GM21737 (cell line): ENCODE measurements at regions not wholly inside any gene's neighbourhood (a gene's known extent, or its start where the extent isn't known, plus 50 kb on each side); places are given as distances from the start of the nearest gene placed in this dataset.
"Not testable (repeated sequence)": the region's sequence is repeated elsewhere in the genome, so short reads cannot be mapped to it uniquely, and the experiment has no call there.

Experiments used
- ATAC-seq: cut with Tn5 transposase; IDR thresholded peaks from one replicate; pipeline ENCODE4 v1.9.1; 2021; ENCODE audit warnings: mild to moderate bottlenecking, moderate library complexity; ENCODE audit not compliant: unreplicated experiment

- ATAC-seq: no peak
Observed at GRCh38 chr15:93748710-93749109, 482.7 kb upstream of the MCTP2 start.

- ATAC-seq: not testable (repeated sequence)
Observed at GRCh38 chr15:93734976-93735375, 496.4 kb upstream of the MCTP2 start.

- ATAC-seq: no peak
Observed at GRCh38 chr15:93730724-93731123, 500.6 kb upstream of the MCTP2 start.

DNA sequence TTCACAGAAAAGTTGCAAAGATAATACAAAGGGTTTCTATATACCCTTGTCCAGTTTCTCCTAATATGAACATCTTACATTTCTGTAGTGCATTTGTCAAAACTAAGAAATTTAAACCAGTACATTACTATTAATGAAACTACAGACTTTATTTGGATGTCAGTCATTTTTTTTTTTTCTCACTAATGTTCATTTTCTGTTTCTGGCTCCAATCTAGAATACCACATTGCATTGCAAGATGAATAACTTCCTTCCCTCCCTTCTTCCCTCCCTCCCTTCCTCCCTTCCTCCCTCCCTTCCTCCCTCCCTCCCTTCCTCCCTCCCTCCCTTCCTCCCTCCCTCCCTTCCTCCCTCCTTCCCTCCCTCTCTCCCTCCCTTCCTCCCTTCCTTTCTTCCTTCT lies 509.2 kb upstream of the MCTP2 start:
- no peak for ATAC-seq

GRCh38 chr15:93720607-93721006 lies 510.8 kb upstream of the MCTP2 start:
- ATAC-seq: no peak

- ATAC-seq: no peak
Observed at GRCh38 chr15:93719921-93720351, 511.4 kb upstream of the MCTP2 start.

DNA sequence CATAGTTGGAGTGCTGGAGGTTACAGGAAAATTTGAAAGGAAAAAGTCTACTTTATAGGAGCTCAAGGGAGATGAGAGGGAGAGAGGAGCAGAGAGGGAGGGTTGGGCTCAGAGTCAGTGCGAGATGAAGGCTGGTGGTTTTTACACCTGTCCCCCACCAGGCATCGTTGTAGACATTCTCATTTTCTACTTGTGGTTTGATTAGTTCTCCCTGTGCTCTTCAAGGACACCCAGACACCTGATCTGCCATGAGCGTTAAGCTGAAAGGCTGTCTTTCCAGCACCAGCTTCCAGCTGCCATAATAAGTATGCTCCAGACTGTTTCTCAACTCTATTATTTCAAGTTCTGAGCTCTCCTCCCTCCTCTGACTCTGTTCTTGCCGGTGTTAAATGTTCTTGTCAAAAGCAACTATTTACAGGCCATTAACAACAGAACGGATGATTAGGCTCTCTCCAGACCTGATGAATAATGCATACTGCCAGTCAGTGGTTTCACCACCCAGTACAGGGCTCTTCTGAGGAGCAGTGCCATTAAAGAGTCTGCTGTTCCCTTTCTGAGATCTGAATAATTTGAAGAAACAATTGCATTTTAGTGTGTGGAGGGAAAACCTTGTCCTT lies 514.6 kb upstream of the MCTP2 start:
- no peak for ATAC-seq

- ATAC-seq: no peak
Observed at GRCh38 chr15:93709708-93710107, 521.7 kb upstream of the MCTP2 start.

- ATAC-seq: no peak
Observed at GRCh38 chr15:93708724-93709445, 522.5 kb upstream of the MCTP2 start.

DNA sequence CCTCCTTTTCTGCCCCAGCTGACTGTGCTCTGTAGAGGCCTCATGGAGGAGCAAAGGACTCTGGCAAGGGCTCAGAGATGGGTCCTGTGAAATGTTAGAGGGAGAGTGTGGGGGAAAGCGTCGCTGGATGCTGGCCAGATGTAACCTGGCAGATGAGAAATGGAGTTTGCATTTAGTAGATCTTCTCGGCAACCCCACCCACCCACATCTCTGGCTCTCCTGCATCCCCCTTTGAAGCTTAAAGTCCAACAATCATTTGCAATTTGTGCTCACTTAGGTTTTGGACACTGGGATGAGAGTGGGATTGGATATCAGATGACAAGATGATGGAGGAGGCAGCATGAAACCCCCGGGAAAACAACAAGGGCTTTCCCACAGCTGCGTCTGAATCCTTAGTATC lies 523.6 kb upstream of the MCTP2 start:
- no peak for ATAC-seq

- ATAC-seq: no peak
Observed at GRCh38 chr15:93706495-93707292, 524.7 kb upstream of the MCTP2 start.

- no peak for ATAC-seq
Observed at GRCh38 chr15:93705753-93706455, 525.5 kb upstream of the MCTP2 start.

- no peak for ATAC-seq
Observed at GRCh38 chr15:93703092-93703739, 528.1 kb upstream of the MCTP2 start.

- no peak for ATAC-seq
Observed at GRCh38 chr15:93700051-93700450, 531.3 kb upstream of the MCTP2 start.

DNA sequence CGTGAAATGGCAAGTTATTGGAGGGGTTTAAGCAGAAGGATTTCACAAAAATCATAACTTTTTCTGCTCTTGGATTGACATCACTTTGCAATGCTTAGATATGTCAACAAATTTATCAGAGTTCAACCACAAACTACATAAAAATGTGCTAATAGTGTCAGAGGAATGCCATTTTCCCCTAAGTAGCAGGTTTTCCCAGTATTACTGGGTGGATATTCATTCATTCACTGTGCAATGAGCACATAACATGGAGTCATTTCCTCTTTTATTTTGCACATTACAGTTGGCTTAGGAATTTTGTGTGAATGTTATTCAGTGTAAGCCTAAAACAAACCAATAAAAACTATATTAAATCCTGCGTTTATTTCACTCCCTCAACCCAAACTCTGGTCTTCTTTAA lies 537.3 kb upstream of the MCTP2 start:
- no peak for ATAC-seq

- no peak for ATAC-seq
Observed at GRCh38 chr15:93683651-93684050, 547.7 kb upstream of the MCTP2 start.

DNA sequence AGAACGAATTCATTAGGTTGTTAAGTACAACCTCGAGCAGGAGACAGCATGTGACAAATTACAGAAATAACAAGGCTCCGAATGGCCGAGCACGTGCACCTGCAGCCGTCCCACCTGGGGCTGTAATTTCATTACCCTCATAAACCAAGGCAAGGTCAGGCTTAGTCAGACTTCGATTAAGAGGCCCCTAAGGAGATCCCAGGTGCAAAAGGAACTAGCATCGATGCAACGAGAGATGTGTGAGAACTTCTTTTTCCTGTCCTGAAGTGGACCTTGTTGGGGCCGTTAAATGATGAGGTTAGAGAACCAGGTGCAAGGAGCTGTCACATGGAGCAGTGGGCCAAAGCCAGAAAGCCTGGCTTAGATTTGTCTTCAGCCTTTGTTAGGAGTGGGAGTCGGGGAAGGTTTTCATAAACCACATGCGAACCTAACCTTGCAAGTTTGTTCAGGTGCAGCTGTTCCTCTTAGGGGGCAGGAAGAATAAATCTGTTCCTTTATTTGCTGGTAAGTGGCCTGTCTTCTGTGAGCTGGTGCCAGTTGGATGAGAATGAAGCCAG lies 559.9 kb upstream of the MCTP2 start:
- no peak for ATAC-seq

- ATAC-seq: no peak
Observed at GRCh38 chr15:93670931-93671330, 560.4 kb upstream of the MCTP2 start.

DNA sequence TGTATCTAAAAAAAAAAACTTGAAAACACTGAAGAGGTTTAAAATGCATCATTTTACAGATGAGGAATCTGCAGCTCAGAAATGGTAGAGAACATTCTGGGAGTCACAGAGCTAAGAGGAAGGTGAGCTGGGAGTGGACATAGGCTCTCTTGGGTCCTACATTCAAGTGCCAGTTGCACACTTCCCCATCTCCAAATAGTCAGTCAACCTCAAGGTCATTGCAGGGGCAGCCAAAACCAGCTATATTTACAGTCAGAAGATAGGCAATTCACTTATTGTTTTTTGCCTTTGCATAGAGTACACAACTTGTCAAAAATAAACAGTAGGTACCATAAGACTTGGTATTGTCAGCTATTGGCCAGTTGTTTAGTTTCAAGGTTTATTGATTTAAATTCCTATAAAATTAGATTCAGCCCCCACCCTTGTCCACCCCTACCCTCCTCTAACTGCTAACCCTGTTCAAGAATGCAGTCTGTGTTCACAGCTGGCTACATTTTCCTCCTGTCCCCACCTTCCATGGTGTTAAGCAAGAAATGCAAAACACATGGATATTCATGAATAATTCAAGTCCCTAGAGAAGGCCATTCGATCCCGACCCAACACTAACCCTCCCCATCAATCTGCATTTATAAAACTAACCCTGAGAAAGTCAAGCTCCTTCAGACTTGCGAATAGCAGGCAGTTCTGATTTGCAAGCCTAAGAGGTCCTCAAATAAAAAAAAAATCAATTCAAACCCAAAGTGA lies 567.0 kb upstream of the MCTP2 start:
- no peak for ATAC-seq
